Upper lobe of left lung (tissue), 6 donors: ENCODE measurements at regions not wholly inside any gene's neighbourhood (a gene's known extent, or its start where the extent isn't known, plus 50 kb on each side); places are given as distances from the start of the nearest gene placed in this dataset.
"Not testable (repeated sequence)": the region's sequence is repeated elsewhere in the genome, so short reads cannot be mapped to it uniquely, and the experiment has no call there.

ENCODE experiments used
- ATAC-seq, 2 donors: fragments of 200-7000 bp; cut with Tn5 transposase; one replicate each; pipeline ENCODE4 v1.9.1; 2022; ENCODE audit warnings: mild to moderate bottlenecking in 2 of 2, moderate library complexity in 2 of 2; ENCODE audit not compliant: low FRiP score in 2 of 2
- DNase-seq, 2 donors: peaks; one replicate each; pipeline ENCODE4 v3.0.0-alpha.2; 2019 to 2020
- H3K27ac ChIP-seq, 4 donors: fragments of 200-600 bp; sonication (generic); one replicate each; pipeline ENCODE4 v1.5.1; 2016 to 2019
- H3K27me3 ChIP-seq, 4 donors: fragments of 200-600 bp; sonication (generic); one replicate each; pipeline ENCODE4 v1.5.1; 2017 to 2019
- H3K36me3 ChIP-seq, 4 donors: fragments of 200-600 bp; sonication (generic); one replicate each; pipeline ENCODE4 v1.5.1; 2016 to 2019
- H3K4me1 ChIP-seq, 4 donors: fragments of 200-600 bp; sonication (generic); one replicate each; pipeline ENCODE4 v1.5.1; 2018 to 2019
- H3K4me3 ChIP-seq, 4 donors: fragments of 200-600 bp; sonication (generic); one replicate each; pipeline ENCODE4 v1.5.1; 2017 to 2019; ENCODE audit warnings: mild to moderate bottlenecking in 2 of 4, moderate library complexity in 1 of 4
- H3K9me3 ChIP-seq, 4 donors: fragments of 200-600 bp; sonication (generic); one replicate each; pipeline ENCODE4 v1.5.1; 2018 to 2019
- EP300 ChIP-seq, 4 donors: sonication (generic); formaldehyde crosslinking; IDR thresholded peaks; one replicate each; pipeline ENCODE4 v1.5.1; 2017; ENCODE audit warnings: antibody characterized with exemption in 4 of 4, control low read depth in 2 of 4
- POLR2A ChIP-seq, 4 donors: fragments of 450-650 bp; IDR thresholded peaks; one replicate each; pipeline ENCODE4 v1.5.1; 2016 to 2017; ENCODE audit warnings: antibody characterized with exemption in 4 of 4, mild to moderate bottlenecking in 2 of 4
- POLR2AphosphoS5 ChIP-seq, 2 donors: sonication (generic); formaldehyde crosslinking; IDR thresholded peaks; one replicate each; pipeline ENCODE4 v1.5.1; 2017; ENCODE audit warnings: antibody characterized with exemption in 2 of 2
- WGBS, 2 donors: methylation state at CpG; one replicate each; pipeline ENCODE4 v1.1.5; 2017 to 2018; 5-methylcytosine and 5-hydroxymethylcytosine counted together
- TF ChIP-seq, protein P1 (sequence below), 6 experiments: fragments of 450-650 bp in 4 of 6; fragments of 200-600 bp in 2 of 6; sonication (generic) in 2 of 6; IDR thresholded peaks; one replicate each; pipeline ENCODE4 v1.5.1; 2016 to 2019; ENCODE audit warnings: antibody characterized with exemption in 6 of 6
- donor health status: DM: no; HTN: no; CAD: no; lungs with moderate emphysema.
- donor health status: DM: no; HTN: yes; CAD: no; lungs with severe emphysema.

DNA sequence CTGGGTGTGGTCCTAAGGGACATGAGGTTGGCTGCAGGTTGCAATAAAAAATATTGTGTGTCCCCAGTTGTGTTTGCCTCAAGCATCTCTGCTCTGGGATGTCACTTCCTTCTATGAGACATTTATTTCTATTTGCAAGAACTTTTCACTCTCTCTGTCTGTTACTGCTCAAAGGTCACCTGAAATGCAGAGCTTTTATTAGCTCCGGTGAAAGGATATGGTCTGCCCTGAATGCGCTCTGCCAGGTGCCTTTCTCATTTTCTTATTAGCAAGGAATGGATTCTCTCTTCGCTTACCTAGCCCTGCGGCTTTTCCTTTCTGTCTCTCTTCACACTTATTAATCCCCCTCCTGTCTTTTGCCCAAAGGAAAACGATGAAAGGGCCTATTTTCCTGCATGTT, 526.1 kb downstream of the TMEM38B start:
- Histone ChIP-seq H3K9me3 (no peaks in the 10 kb centered on the region), H3K4me3 (no peak overlapping the region), H3K4me1 (no peaks in the 10 kb centered on the region), H3K36me3 (no peaks in the 10 kb centered on the region), H3K27me3 (no peaks in the 10 kb centered on the region), H3K27ac (no peak overlapping the region)
- WGBS, 2 donors, result 83 to 84% methylated on average over 5 of the region's 5 CpGs
- ATAC-seq (no peak), DNase-seq (no peak)
- TF ChIP-seq POLR2AphosphoS5 (IDR thresholded peaks at IDR 0.05) (no peak), EP300 (IDR thresholded peaks at IDR 0.05) (no peak), POLR2A (IDR thresholded peaks at IDR 0.05) (no peak)
- TF ChIP-seq, protein P1, sequence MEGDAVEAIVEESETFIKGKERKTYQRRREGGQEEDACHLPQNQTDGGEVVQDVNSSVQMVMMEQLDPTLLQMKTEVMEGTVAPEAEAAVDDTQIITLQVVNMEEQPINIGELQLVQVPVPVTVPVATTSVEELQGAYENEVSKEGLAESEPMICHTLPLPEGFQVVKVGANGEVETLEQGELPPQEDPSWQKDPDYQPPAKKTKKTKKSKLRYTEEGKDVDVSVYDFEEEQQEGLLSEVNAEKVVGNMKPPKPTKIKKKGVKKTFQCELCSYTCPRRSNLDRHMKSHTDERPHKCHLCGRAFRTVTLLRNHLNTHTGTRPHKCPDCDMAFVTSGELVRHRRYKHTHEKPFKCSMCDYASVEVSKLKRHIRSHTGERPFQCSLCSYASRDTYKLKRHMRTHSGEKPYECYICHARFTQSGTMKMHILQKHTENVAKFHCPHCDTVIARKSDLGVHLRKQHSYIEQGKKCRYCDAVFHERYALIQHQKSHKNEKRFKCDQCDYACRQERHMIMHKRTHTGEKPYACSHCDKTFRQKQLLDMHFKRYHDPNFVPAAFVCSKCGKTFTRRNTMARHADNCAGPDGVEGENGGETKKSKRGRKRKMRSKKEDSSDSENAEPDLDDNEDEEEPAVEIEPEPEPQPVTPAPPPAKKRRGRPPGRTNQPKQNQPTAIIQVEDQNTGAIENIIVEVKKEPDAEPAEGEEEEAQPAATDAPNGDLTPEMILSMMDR (IDR thresholded peaks at IDR 0.05), result no peak

DNA sequence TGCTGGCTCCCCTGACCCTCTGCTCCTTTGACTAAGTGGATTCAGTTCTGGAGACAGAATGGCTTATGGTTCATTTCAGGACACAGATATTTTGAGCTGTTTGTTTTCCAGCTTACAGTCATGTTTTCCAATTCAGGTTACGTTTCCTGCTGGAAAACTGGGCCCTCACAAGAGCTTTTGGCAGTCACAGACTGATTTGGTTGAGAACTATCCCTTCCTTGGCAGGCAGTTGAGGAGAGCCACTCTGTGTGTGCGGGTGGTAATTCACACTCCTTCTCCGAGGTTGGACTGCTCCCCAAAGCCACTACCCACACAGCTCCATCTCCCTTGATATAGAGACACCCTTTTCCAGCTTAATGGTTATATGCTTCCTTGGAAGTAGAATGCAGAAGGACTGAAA, 534.5 kb downstream of the TMEM38B start:
- no peaks in the 10 kb centered on the region for H3K36me3 ChIP-seq
- H3K4me3 ChIP-seq, result no peak overlapping the region
- H3K9me3 ChIP-seq, result no peaks in the 10 kb centered on the region
- no peak for DNase-seq
- no peak for TF ChIP-seq POLR2A (IDR thresholded peaks at IDR 0.05)
- TF ChIP-seq, protein P1 (IDR thresholded peaks at IDR 0.05), result no peak
- TF ChIP-seq POLR2AphosphoS5 (IDR thresholded peaks at IDR 0.05), result no peak
- no peak for TF ChIP-seq EP300 (IDR thresholded peaks at IDR 0.05)
- peak in 1 of 2 donors; percentile 42 for ATAC-seq
- 42 to 54% methylated on average over 3 of the region's 3 CpGs for WGBS, 2 donors
- H3K27ac ChIP-seq, result no peak overlapping the region
- H3K4me1 ChIP-seq, result no peaks in the 10 kb centered on the region
- H3K27me3 ChIP-seq, result no peaks in the 10 kb centered on the region

DNA sequence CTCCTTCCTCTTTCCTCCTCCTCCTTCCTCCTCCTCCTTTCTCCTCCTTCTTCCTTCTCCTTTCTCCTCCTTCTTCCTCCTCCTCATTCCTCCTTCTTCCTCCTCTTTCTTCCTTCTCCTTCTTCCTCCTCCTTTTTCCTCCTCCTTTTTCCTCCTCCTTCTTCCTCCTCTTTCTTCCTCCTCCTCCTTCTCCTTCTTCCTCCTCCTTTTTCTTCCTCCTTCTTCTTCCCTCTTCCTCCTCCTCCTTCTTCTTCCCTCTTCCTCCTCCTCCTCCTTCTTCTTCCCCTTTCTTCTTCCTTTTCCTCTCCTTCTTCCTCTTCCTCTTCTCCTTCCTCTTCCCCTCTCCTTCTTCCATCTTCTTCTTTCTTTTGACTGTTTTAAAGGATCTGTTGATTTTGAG, 538.8 kb downstream of the TMEM38B start:
- no peak overlapping the region for H3K27ac ChIP-seq
- H3K9me3 ChIP-seq, result no peaks in the 10 kb centered on the region
- DNase-seq (no peak), ATAC-seq (no peak)
- no peaks in the 10 kb centered on the region for H3K4me1 ChIP-seq
- H3K27me3 ChIP-seq, result no peaks in the 10 kb centered on the region
- no peak overlapping the region for H3K4me3 ChIP-seq
- TF ChIP-seq POLR2A (IDR thresholded peaks at IDR 0.05), result no peak
- TF ChIP-seq EP300 (IDR thresholded peaks at IDR 0.05), result no peak
- TF ChIP-seq, protein P1 (IDR thresholded peaks at IDR 0.05), result no peak
- H3K36me3 ChIP-seq, result no peaks in the 10 kb centered on the region

DNA sequence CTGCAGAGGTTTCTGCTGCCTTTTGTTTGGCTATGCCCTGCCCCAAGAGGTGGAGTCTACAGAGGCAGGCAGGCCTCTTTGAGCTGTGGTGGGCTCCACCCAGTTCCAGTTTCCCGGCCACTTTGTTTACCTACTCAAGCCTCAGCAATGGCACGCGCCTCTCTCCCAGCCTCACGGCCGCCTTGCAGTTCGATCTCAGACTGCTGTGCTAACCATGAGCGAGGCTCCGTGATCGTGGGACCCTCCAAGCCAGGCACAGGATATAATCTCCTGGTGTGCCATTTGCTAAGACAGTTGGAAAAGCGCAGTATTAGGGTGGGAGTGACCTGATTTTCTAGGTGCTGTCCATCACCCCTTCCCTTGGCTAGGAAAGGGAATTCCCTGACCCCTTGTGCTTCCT, 566.6 kb downstream of the TMEM38B start:
- H3K4me1 ChIP-seq, H3K4me3 ChIP-seq, H3K36me3 ChIP-seq, H3K27ac ChIP-seq, ATAC-seq, H3K27me3 ChIP-seq: not testable (repeated sequence)
- DNase-seq, result peak in 1 of 2 donors; percentile 37
- WGBS, 2 donors, result 96 to 97% methylated on average over 10 of the region's 10 CpGs
- H3K9me3 ChIP-seq, result peaks cover 0 to 12% (median 0%) of the 10 kb centered on the region in 4 donors

DNA sequence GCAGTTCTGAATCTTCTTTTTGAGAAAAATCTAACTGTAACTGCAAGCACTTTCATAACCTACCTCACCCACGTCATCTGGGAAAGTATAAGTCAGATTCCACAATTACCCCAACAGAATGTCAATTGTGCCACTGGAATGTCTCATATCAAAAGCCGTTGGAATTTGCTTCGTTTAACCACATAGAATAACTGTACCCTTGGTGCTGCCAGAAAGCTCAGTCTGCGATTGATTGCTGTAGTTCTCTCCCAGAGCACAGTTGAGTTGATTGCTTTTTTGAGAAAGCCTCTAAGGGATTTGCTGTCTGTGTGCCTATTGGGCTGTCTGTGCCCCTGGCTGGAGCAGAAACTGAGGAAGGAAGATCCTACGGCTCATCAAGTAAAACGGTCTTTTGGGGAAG, 583.6 kb downstream of the TMEM38B start:
- ATAC-seq, result no peak
- Histone ChIP-seq H3K4me3 (no peak overlapping the region), H3K4me1 (no peaks in the 10 kb centered on the region), H3K27me3 (no peaks in the 10 kb centered on the region), H3K27ac (no peak overlapping the region), H3K36me3 (no peaks in the 10 kb centered on the region), H3K9me3 (no peaks in the 10 kb centered on the region)
- TF ChIP-seq EP300 (IDR thresholded peaks at IDR 0.05) (no peak), POLR2A (IDR thresholded peaks at IDR 0.05) (no peak), POLR2AphosphoS5 (IDR thresholded peaks at IDR 0.05) (no peak)
- TF ChIP-seq, protein P1 (IDR thresholded peaks at IDR 0.05), result no peak
- no peak for DNase-seq
- WGBS, 2 donors, result 78 to 79% methylated on average over 6 of the region's 6 CpGs
